ENCODE measurements at regions not wholly inside any gene's neighbourhood (a gene's known extent, or its start where the extent isn't known, plus 50 kb on each side); places are given as distances from the start of the nearest gene placed in this dataset.
"Not testable (repeated sequence)": the region's sequence is repeated elsewhere in the genome, so short reads cannot be mapped to it uniquely, and the experiment has no call there.

DNA sequence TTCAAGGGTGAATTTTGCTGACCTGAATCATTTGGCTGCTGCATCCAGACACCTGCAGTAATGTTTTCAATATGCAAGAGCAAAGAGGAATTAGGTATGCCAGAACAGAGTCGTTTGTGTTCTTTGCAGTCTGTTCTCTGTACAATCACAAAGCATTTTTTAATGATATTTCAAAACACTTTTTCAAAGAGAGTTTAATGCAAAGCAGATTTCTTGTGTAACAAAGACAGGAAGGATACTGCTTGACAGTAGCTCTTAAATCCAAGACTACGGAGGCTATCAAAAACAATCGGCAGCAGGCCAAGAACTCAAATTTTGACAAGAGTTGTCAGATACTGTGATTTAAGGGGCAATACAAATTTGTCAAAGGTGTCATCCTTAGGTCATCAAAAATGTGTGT, 341.9 kb downstream of the GADD45G start:
- Histone ChIP-seq H3K9me3 (ENCODE audit: low read depth, low read length) (no peaks in the 10 kb centered on the region), H3K79me2 (ENCODE audit: insufficient read depth, low read length) (no peaks in the 10 kb centered on the region), H3K4me3 (ENCODE audit: insufficient read depth, low read length) (no peak overlapping the region), H3K27ac (ENCODE audit: low read depth, low read length) (no peak overlapping the region), H3K4me1 (ENCODE audit: insufficient read depth, low read length) (peaks cover under 1% of the 10 kb centered on the region), H3K36me3 (ENCODE audit: insufficient read depth, low read length) (no peaks in the 10 kb centered on the region), H4K20me1 (ENCODE audit: insufficient read depth, low read length) (no peaks in the 10 kb centered on the region), H2AFZ (ENCODE audit: low read length) (no peak overlapping the region), H3K27me3 (ENCODE audit: insufficient read depth, low read length) (peaks cover 5% of the 10 kb centered on the region), H3K4me2 (ENCODE audit: insufficient read depth, low read length) (no peak overlapping the region)
- no peak for DNase-seq (ENCODE audit: insufficient read length, low spot score, missing footprints)
- no peak for TF ChIP-seq CTCF (IDR thresholded peaks at IDR 0.05; ENCODE audit: extremely low read depth, low read depth, low read length)

GRCh38 chr9:89949111-89949510, 344.3 kb downstream of the GADD45G start:
- H3K27me3 ChIP-seq (ENCODE audit: insufficient read depth, low read length) = no peaks in the 10 kb centered on the region
- H3K27ac ChIP-seq (ENCODE audit: low read depth, low read length) = no peak overlapping the region
- H3K4me3 ChIP-seq (ENCODE audit: insufficient read depth, low read length) = no peak overlapping the region
- no peaks in the 10 kb centered on the region for H3K36me3 ChIP-seq (ENCODE audit: insufficient read depth, low read length)
- H3K79me2 ChIP-seq (ENCODE audit: insufficient read depth, low read length) = no peaks in the 10 kb centered on the region
- DNase-seq (ENCODE audit: insufficient read length, low spot score, missing footprints) = no peak
- no peak overlapping the region for H2AFZ ChIP-seq (ENCODE audit: low read length)
- H4K20me1 ChIP-seq (ENCODE audit: insufficient read depth, low read length) = no peaks in the 10 kb centered on the region
- no peak overlapping the region for H3K4me2 ChIP-seq (ENCODE audit: insufficient read depth, low read length)
- peaks cover 13% of the 10 kb centered on the region for H3K4me1 ChIP-seq (ENCODE audit: insufficient read depth, low read length)
- TF ChIP-seq CTCF (IDR thresholded peaks at IDR 0.05; ENCODE audit: extremely low read depth, low read depth, low read length) = no peak
- H3K9me3 ChIP-seq (ENCODE audit: low read depth, low read length) = no peaks in the 10 kb centered on the region

DNA sequence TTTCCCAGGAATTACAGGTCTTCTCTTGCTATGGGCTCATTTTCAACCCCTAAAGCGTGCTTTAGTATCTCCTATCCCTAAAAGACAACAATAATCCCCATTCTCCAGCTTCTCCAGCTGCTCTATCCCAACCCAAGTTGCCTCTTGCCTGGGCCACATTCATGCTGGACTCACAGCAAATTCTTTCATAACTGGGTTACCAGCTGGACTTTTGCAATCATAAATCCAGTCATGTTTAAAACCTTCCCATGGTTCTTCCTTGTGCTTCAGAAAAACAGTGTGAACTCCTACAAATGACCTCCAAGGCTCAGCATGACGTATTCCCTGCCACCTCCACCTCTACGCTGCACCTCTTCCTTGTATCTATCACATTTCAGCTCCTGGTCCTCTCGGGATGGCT, 346.9 kb downstream of the GADD45G start:
- no peak overlapping the region for H3K4me2 ChIP-seq (ENCODE audit: insufficient read depth, low read length)
- TF ChIP-seq CTCF (IDR thresholded peaks at IDR 0.05; ENCODE audit: extremely low read depth, low read depth, low read length) = no peak
- no peaks in the 10 kb centered on the region for H3K9me3 ChIP-seq (ENCODE audit: low read depth, low read length)
- no peak overlapping the region for H2AFZ ChIP-seq (ENCODE audit: low read length)
- H3K36me3 ChIP-seq (ENCODE audit: insufficient read depth, low read length) = no peaks in the 10 kb centered on the region
- peaks cover 13% of the 10 kb centered on the region for H3K4me1 ChIP-seq (ENCODE audit: insufficient read depth, low read length)
- no peaks in the 10 kb centered on the region for H4K20me1 ChIP-seq (ENCODE audit: insufficient read depth, low read length)
- H3K27me3 ChIP-seq (ENCODE audit: insufficient read depth, low read length) = no peaks in the 10 kb centered on the region
- H3K4me3 ChIP-seq (ENCODE audit: insufficient read depth, low read length) = no peak overlapping the region
- DNase-seq (ENCODE audit: insufficient read length, low spot score, missing footprints) = no peak
- H3K27ac ChIP-seq (ENCODE audit: low read depth, low read length) = no peak overlapping the region
- H3K79me2 ChIP-seq (ENCODE audit: insufficient read depth, low read length) = no peaks in the 10 kb centered on the region

- Histone ChIP-seq H3K36me3 (ENCODE audit: insufficient read depth, low read length) (no peaks in the 10 kb centered on the region), H3K4me1 (ENCODE audit: insufficient read depth, low read length) (peaks cover 13% of the 10 kb centered on the region), H2AFZ (ENCODE audit: low read length) (no peak overlapping the region), H3K79me2 (ENCODE audit: insufficient read depth, low read length) (no peaks in the 10 kb centered on the region), H3K9me3 (ENCODE audit: low read depth, low read length) (no peaks in the 10 kb centered on the region), H3K4me3 (ENCODE audit: insufficient read depth, low read length) (no peak overlapping the region), H3K27me3 (ENCODE audit: insufficient read depth, low read length) (no peaks in the 10 kb centered on the region), H3K27ac (ENCODE audit: low read depth, low read length) (peak overlapping the region; percentile 26), H4K20me1 (ENCODE audit: insufficient read depth, low read length) (no peaks in the 10 kb centered on the region), H3K4me2 (ENCODE audit: insufficient read depth, low read length) (peak overlapping the region; percentile 33)
- TF ChIP-seq CTCF (IDR thresholded peaks at IDR 0.05; ENCODE audit: extremely low read depth, low read depth, low read length) = no peak
- peak; percentile 63 for DNase-seq (ENCODE audit: insufficient read length, low spot score, missing footprints)
These were observed 347.6 kb downstream of the GADD45G start for GRCh38 chr9:89952401-89952800.

GRCh38 chr9:89953263-89953662, 348.5 kb downstream of the GADD45G start:
- not testable (repeated sequence) for H3K36me3 ChIP-seq (ENCODE audit: insufficient read depth, low read length); H3K4me2 ChIP-seq (ENCODE audit: insufficient read depth, low read length); DNase-seq (ENCODE audit: insufficient read length, low spot score, missing footprints); H3K79me2 ChIP-seq (ENCODE audit: insufficient read depth, low read length); H2AFZ ChIP-seq (ENCODE audit: low read length); H3K4me3 ChIP-seq (ENCODE audit: insufficient read depth, low read length); H3K27ac ChIP-seq (ENCODE audit: low read depth, low read length); H3K9me3 ChIP-seq (ENCODE audit: low read depth, low read length); H4K20me1 ChIP-seq (ENCODE audit: insufficient read depth, low read length); H3K27me3 ChIP-seq (ENCODE audit: insufficient read depth, low read length)
- peaks cover 13% of the 10 kb centered on the region for H3K4me1 ChIP-seq (ENCODE audit: insufficient read depth, low read length)
